Prostate gland (tissue), 2 donors: ENCODE measurements at regions not wholly inside any gene's neighbourhood (a gene's known extent, or its start where the extent isn't known, plus 50 kb on each side); places are given as distances from the start of the nearest gene placed in this dataset.

ENCODE experiments used
- DNase-seq: peaks from one replicate; pipeline ENCODE4 v3.0.0-alpha.2; 2019; ENCODE audit warnings: low spot score
- H3K27ac ChIP-seq, 2 donors: fragments of 200-600 bp; sonication (generic); 2 replicates each; pipeline ENCODE4 v1.5.1; 2017 to 2019
- H3K27me3 ChIP-seq: fragments of 200-600 bp; sonication (generic); replicated peaks from 2 replicates; pipeline ENCODE4 v1.5.1; 2019; ENCODE audit not compliant: insufficient read depth
- H3K36me3 ChIP-seq, 2 donors: fragments of 200-600 bp; sonication (generic); 1 replicate in 1 of 2; 2 replicates in 1 of 2; pipeline versions ENCODE4 v1.5.1 to v1.8.1; 2017 to 2019
- H3K4me1 ChIP-seq: fragments of 200-600 bp; sonication (generic); replicated peaks from 2 replicates; pipeline ENCODE4 v1.5.1; 2019
- H3K4me3 ChIP-seq, 2 donors: fragments of 200-600 bp; sonication (generic); 2 replicates each; pipeline ENCODE4 v1.5.1; 2017 to 2019
- H3K9me3 ChIP-seq: fragments of 200-600 bp; sonication (generic); 2 replicates; pipeline ENCODE4 v1.5.1; 2017
- CTCF ChIP-seq, 4 experiments: fragments of 200-600 bp in 2 of 4; fragments of 450-650 bp in 2 of 4; sonication (generic) in 2 of 4; IDR thresholded peaks; 1 replicate in 3 of 4; 2 replicates in 1 of 4; pipeline ENCODE4 v1.5.1; 2016 to 2019; ENCODE audit warnings: antibody characterized with exemption in 4 of 4, mild to moderate bottlenecking in 2 of 4, moderate library complexity in 2 of 4
- POLR2A ChIP-seq: fragments of 450-650 bp; IDR thresholded peaks from one replicate; pipeline ENCODE4 v1.6.1; 2016; ENCODE audit warnings: antibody characterized with exemption, mild to moderate bottlenecking
- POLR2AphosphoS5 ChIP-seq: sonication (generic); formaldehyde crosslinking; IDR thresholded peaks from one replicate; pipeline ENCODE4 v1.6.1; 2017; ENCODE audit warnings: antibody characterized with exemption
- whole genome bisulfite sequencing: methylation state at CpG from one replicate; pipeline ENCODE4 v1.1.5; 2018; 5-methylcytosine and 5-hydroxymethylcytosine counted together
- intact Hi-C: fragments of 100-400 bp; cut with DNase I; formaldehyde crosslinking; loops from one replicate; pipeline ENCODE4 v1.14.2; 2022

- Histone ChIP-seq H3K27me3 (no peaks in the 10 kb centered on the region), H3K36me3 (no peaks in the 10 kb centered on the region), H3K9me3 (no peaks in the 10 kb centered on the region), H3K4me3 (no peak overlapping the region), H3K27ac (no peak overlapping the region), H3K4me1 (no peaks in the 10 kb centered on the region)
- no peak for TF ChIP-seq POLR2A
- TF ChIP-seq POLR2AphosphoS5, result no peak
- TF ChIP-seq CTCF (IDR thresholded peaks at IDR 0.05), result no peak
- 49% methylated on average over 7 of the region's 7 CpGs for WGBS
- intact Hi-C loops, result no loop called here
- DNase-seq, result no peak
These were observed 248.9 kb downstream of the BCOR start for GRCh38 chrX:39848900-39849299.

- intact Hi-C loops, result no loop called here
- no peaks in the 10 kb centered on the region for H3K9me3 ChIP-seq
- 68% methylated on average over 4 of the region's 4 CpGs for WGBS
These were observed 247.5 kb downstream of the BCOR start for GRCh38 chrX:39850209-39850608.

GRCh38 chrX:39850630-39851152 lies 247.1 kb downstream of the BCOR start:
- no peak overlapping the region for H3K4me3 ChIP-seq
- 69% methylated on average over 3 of the region's 3 CpGs for WGBS
- no peaks in the 10 kb centered on the region for H3K4me1 ChIP-seq
- no peaks in the 10 kb centered on the region for H3K9me3 ChIP-seq
- no peaks in the 10 kb centered on the region for H3K27me3 ChIP-seq
- no peak overlapping the region for H3K27ac ChIP-seq
- TF ChIP-seq POLR2A, result no peak
- no peak for TF ChIP-seq POLR2AphosphoS5
- TF ChIP-seq CTCF (IDR thresholded peaks at IDR 0.05), result no peak
- intact Hi-C loops, result no loop called here
- no peaks in the 10 kb centered on the region for H3K36me3 ChIP-seq
- DNase-seq, result no peak

More at GRCh38 chrX:39850209-39850608, 247.5 kb downstream of the BCOR start:
- no peak overlapping the region for H3K27ac ChIP-seq
- no peak for DNase-seq
- TF ChIP-seq POLR2AphosphoS5, result no peak
- TF ChIP-seq POLR2A, result no peak
- no peak for TF ChIP-seq CTCF (IDR thresholded peaks at IDR 0.05)
- no peaks in the 10 kb centered on the region for H3K4me1 ChIP-seq
- no peak overlapping the region for H3K4me3 ChIP-seq
- H3K27me3 ChIP-seq, result no peaks in the 10 kb centered on the region
- no peaks in the 10 kb centered on the region for H3K36me3 ChIP-seq

GRCh38 chrX:39851745-39852455 lies 245.9 kb downstream of the BCOR start:
- Histone ChIP-seq H3K27ac (no peak overlapping the region), H3K36me3 (no peaks in the 10 kb centered on the region), H3K9me3 (no peaks in the 10 kb centered on the region), H3K4me1 (no peaks in the 10 kb centered on the region), H3K27me3 (no peaks in the 10 kb centered on the region), H3K4me3 (no peak overlapping the region)
- 92% methylated on average over 5 of the region's 5 CpGs for WGBS
- intact Hi-C loops, result no loop called here
- no peak for DNase-seq
- no peak for TF ChIP-seq CTCF (IDR thresholded peaks at IDR 0.05)
- no peak for TF ChIP-seq POLR2AphosphoS5
- no peak for TF ChIP-seq POLR2A

- intact Hi-C loops, result no loop called here
- Histone ChIP-seq H3K36me3 (no peaks in the 10 kb centered on the region), H3K27ac (no peak overlapping the region), H3K27me3 (no peaks in the 10 kb centered on the region), H3K4me3 (no peak overlapping the region), H3K9me3 (no peaks in the 10 kb centered on the region), H3K4me1 (no peaks in the 10 kb centered on the region)
- WGBS, result no CpG with 5 or more reads among the region's 3 CpGs
- DNase-seq, result no peak
- TF ChIP-seq POLR2AphosphoS5 (no peak), POLR2A (no peak), CTCF (IDR thresholded peaks at IDR 0.05) (no peak)
These were observed 245.3 kb downstream of the BCOR start for GRCh38 chrX:39852491-39852890.
